C1 segment of cervical spinal cord (tissue), 14 donors: ENCODE measurements at regions not wholly inside any gene's neighbourhood (a gene's known extent, or its start where the extent isn't known, plus 50 kb on each side); places are given as distances from the start of the nearest gene placed in this dataset.
"Not testable (repeated sequence)": the region's sequence is repeated elsewhere in the genome, so short reads cannot be mapped to it uniquely, and the experiment has no call there.

Experiments used
- DNase-seq, 14 donors: peaks; one replicate each; lab custom pipeline; 2025; lab: John Stamatoyannopoulos, UW

- not testable (repeated sequence) for DNase-seq
Observed at GRCh38 chrX:84858771-84859170, 144.9 kb upstream of the APOOL start.

GRCh38 chrX:84865113-84865512 lies 138.6 kb upstream of the APOOL start:
- DNase-seq = no peak

- not testable (repeated sequence) for DNase-seq
Observed at GRCh38 chrX:84870281-84870680, 133.4 kb upstream of the APOOL start.

- not testable (repeated sequence) for DNase-seq
Observed at GRCh38 chrX:84872160-84872771, 131.4 kb upstream of the APOOL start.

GRCh38 chrX:84873176-84873575 lies 130.5 kb upstream of the APOOL start:
- DNase-seq = peak in 1 of 14 donors; percentile 10

- no peak for DNase-seq
Observed at GRCh38 chrX:84876876-84877275, 126.8 kb upstream of the APOOL start.

- DNase-seq = no peak
Observed at GRCh38 chrX:84893897-84894296, 109.8 kb upstream of the APOOL start.

- DNase-seq = no peak
Observed at GRCh38 chrX:84907324-84907968, 96.2 kb upstream of the APOOL start.

GRCh38 chrX:84909151-84909550 lies 94.5 kb upstream of the APOOL start:
- no peak for DNase-seq

GRCh38 chrX:84924624-84925023 lies 79.1 kb upstream of the APOOL start:
- no peak for DNase-seq

- no peak for DNase-seq
Observed at GRCh38 chrX:84932814-84933213, 70.9 kb upstream of the APOOL start.

- DNase-seq = no peak
Observed at GRCh38 chrX:84933956-84934556, 69.6 kb upstream of the APOOL start.
